Right renal pelvis (tissue), 4 donors: ENCODE measurements at regions not wholly inside any gene's neighbourhood (a gene's known extent, or its start where the extent isn't known, plus 50 kb on each side); places are given as distances from the start of the nearest gene placed in this dataset.

ENCODE experiments used
- DNase-seq, 4 donors: peaks; one replicate each; pipeline ENCODE4 v3.0.0-alpha.2; 2013; ENCODE audit warnings: low read depth in 4 of 4, low spot score in 3 of 4, missing footprints in 1 of 4

GRCh38 chr20:11267762-11268335 lies 594.0 kb upstream of the JAG1 start:
- DNase-seq = no peak

- DNase-seq = no peak
These were observed 596.8 kb upstream of the JAG1 start for GRCh38 chr20:11270566-11270965.

GRCh38 chr20:11271319-11271718 lies 597.5 kb upstream of the JAG1 start:
- no peak for DNase-seq

- DNase-seq = no peak
These were observed 598.3 kb upstream of the JAG1 start for GRCh38 chr20:11271920-11272594.

GRCh38 chr20:11274141-11274594 lies 600.4 kb upstream of the JAG1 start:
- DNase-seq = peak; percentile 38 to 64 (median 56)

GRCh38 chr20:11275740-11276139 lies 601.9 kb upstream of the JAG1 start:
- no peak for DNase-seq

- no peak for DNase-seq
These were observed 603.4 kb upstream of the JAG1 start for GRCh38 chr20:11277170-11277569.

- DNase-seq = no peak
These were observed 604.1 kb upstream of the JAG1 start for GRCh38 chr20:11277858-11278257.

GRCh38 chr20:11278461-11278860 lies 604.7 kb upstream of the JAG1 start:
- DNase-seq = no peak

GRCh38 chr20:11281240-11281639 lies 607.4 kb upstream of the JAG1 start:
- DNase-seq = no peak

GRCh38 chr20:11281768-11282167 lies 608.0 kb upstream of the JAG1 start:
- no peak for DNase-seq

GRCh38 chr20:11287126-11287525 lies 613.3 kb upstream of the JAG1 start:
- DNase-seq = no peak

- DNase-seq = no peak
These were observed 621.5 kb upstream of the BTBD3 start for GRCh38 chr20:11296221-11296620.

- no peak for DNase-seq
These were observed 620.7 kb upstream of the BTBD3 start for GRCh38 chr20:11296951-11297350.

GRCh38 chr20:11301699-11302098 lies 616.0 kb upstream of the BTBD3 start:
- DNase-seq = no peak

GRCh38 chr20:11302436-11302835 lies 615.3 kb upstream of the BTBD3 start:
- DNase-seq = no peak

GRCh38 chr20:11304795-11305194 lies 612.9 kb upstream of the BTBD3 start:
- no peak for DNase-seq

GRCh38 chr20:11305406-11305805 lies 612.3 kb upstream of the BTBD3 start:
- DNase-seq = no peak

- no peak for DNase-seq
These were observed 606.0 kb upstream of the BTBD3 start for GRCh38 chr20:11311659-11312224.

GRCh38 chr20:11315525-11315924 lies 602.2 kb upstream of the BTBD3 start:
- no peak for DNase-seq

- DNase-seq = no peak
These were observed 601.4 kb upstream of the BTBD3 start for GRCh38 chr20:11316244-11316643.

- DNase-seq = no peak
These were observed 597.7 kb upstream of the BTBD3 start for GRCh38 chr20:11320033-11320432.
